Neuron (in vitro differentiated cells): ENCODE measurements at regions not wholly inside any gene's neighbourhood (a gene's known extent, or its start where the extent isn't known, plus 50 kb on each side); places are given as distances from the start of the nearest gene placed in this dataset.

Source experiments
- H2AFZ ChIP-seq: one replicate; pipeline ENCODE4 v1.6.1; 2013; ENCODE audit warnings: low read depth, mild to moderate bottlenecking, inconsistent platforms, low read length, moderate library complexity
- H3K27me3 ChIP-seq: one replicate; pipeline ENCODE4 v1.6.1; 2013; ENCODE audit warnings: low read length; ENCODE audit not compliant: insufficient read depth
- H3K36me3 ChIP-seq: one replicate; pipeline ENCODE4 v1.6.1; 2013; ENCODE audit warnings: low read length; ENCODE audit not compliant: insufficient read depth
- H3K4me1 ChIP-seq: one replicate; pipeline ENCODE4 v1.6.1; 2013; ENCODE audit warnings: low read length; ENCODE audit not compliant: insufficient read depth
- H3K4me3 ChIP-seq: 2 replicates; pipeline ENCODE4 v1.5.1; 2013; ENCODE audit warnings: mild to moderate bottlenecking, low read length, moderate library complexity
- H3K9me3 ChIP-seq: one replicate; pipeline ENCODE4 v1.6.1; 2013; ENCODE audit warnings: low read length

DNA sequence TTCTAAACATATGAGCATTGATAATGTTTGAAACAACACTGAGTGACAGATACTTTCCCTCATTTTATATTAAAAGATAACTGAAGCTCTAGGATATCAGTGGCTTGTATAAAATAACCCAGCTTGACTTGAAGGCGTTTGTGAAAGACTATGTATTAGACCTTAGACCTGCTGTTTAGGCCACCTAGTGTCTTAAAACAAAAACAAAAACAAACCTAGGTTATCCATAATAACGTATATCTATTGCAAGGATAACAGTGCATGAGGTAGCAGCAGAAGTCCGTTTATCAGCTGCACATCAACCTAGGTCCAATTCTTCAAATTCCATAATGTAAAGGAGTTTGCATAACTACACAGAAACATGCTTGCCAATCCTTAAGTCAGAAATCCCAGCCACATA lies 79.5 kb upstream of the MAP2 start:
- Histone ChIP-seq H3K36me3 (no peaks in the 10 kb centered on the region), H3K9me3 (peaks cover 2% of the 10 kb centered on the region), H3K4me3 (no peak overlapping the region), H2AFZ (no peak overlapping the region), H3K27me3 (no peaks in the 10 kb centered on the region), H3K4me1 (peaks cover 10% of the 10 kb centered on the region)

DNA sequence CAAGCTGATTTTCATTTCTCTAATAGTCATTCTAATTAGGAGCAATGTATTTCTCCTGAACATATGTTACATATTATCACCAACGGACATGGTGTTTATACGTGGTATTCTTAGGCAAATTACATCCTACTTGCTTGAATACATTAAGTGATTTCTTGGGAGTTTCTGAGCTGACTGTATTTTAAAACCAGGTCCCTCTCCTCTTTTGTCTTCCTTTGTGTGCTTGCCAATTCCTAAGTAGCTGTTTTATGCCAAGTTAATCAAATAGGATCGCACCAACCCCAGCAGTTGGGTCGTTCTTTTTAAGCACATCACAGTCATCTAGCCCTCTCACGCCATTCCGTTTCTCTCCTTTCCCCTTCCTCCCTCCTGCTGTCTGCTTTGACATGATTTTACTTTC lies 75.4 kb upstream of the MAP2 start:
- Histone ChIP-seq H3K36me3 (no peaks in the 10 kb centered on the region), H3K4me1 (peaks cover 10% of the 10 kb centered on the region), H3K9me3 (no peaks in the 10 kb centered on the region), H2AFZ (peak overlapping the region; percentile 1), H3K4me3 (no peak overlapping the region), H3K27me3 (no peaks in the 10 kb centered on the region)

DNA sequence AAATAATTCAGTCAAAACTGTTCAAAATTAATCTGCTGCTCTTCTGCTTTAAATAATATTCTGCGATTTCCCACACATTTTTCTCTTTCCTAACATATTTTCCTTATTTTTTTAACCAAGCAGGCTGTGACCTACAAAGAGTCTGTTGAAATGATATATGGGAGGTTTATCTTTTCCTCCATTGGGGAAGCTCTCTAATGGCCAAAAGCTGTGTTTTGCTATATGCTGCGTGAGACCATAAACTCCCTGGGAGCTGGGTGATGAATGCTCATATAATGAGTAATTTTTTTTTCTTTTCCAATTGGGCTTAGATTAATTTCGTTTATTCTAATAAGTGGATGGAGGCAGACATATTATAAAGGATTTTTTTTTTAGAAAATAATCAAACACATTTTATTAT lies 72.2 kb upstream of the MAP2 start:
- H3K4me1 ChIP-seq = peaks cover 10% of the 10 kb centered on the region
- no peaks in the 10 kb centered on the region for H3K9me3 ChIP-seq
- H3K36me3 ChIP-seq = no peaks in the 10 kb centered on the region
- no peak overlapping the region for H2AFZ ChIP-seq
- H3K4me3 ChIP-seq = no peak overlapping the region
- no peaks in the 10 kb centered on the region for H3K27me3 ChIP-seq

DNA sequence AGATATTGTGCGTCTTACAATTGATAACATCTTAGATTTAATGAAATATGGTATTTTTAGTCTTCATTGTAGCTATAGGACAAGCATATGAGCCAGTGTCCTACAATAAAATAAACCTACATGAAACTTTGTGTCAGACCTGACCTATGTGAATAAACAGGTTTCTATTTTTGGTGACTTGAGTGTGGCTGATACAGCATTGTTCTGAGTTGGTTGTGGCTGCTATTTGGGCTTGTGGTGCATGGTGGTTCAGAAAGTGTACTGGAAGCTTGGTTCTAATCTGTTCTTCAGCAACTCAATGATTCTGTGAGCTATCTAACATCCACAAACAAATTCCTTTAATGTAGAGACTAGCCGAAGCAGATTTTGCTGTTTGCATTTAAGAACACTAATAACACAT lies 64.9 kb upstream of the MAP2 start:
- H3K4me1 ChIP-seq = no peaks in the 10 kb centered on the region
- H2AFZ ChIP-seq = no peak overlapping the region
- H3K27me3 ChIP-seq = no peaks in the 10 kb centered on the region
- no peaks in the 10 kb centered on the region for H3K36me3 ChIP-seq
- no peak overlapping the region for H3K4me3 ChIP-seq
- H3K9me3 ChIP-seq = no peaks in the 10 kb centered on the region

DNA sequence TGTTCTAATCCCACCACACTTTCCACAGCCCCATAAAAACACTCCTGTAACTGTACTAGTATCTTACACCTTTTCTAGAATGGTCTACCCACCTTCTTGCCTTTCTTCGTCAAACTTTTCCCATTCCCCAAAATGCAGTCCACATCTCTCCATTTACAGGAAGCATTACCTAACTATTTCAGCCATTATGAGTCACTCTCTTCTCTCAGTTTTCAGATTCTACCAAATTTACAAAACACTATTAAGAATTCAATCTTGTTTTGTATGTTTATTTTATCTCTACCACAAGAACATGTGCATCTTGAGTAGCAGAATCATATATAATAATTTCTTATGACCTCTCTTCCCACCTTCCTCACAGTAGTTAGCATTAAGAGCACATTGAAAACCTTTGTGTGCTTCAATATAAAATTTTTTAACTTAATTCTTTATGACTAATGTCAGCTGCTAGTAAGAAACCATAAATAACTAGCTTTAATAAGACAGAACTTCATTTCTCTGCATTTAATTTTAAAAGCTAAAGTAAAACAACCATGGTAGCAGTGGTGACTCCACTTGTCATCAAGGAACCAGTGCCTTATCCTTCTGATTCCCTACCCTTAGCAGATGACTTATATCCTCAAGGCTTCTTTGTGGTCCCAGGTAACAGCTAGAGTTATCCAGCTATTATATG lies 56.6 kb upstream of the MAP2 start:
- H3K27me3 ChIP-seq = no peaks in the 10 kb centered on the region
- no peak overlapping the region for H3K4me3 ChIP-seq
- no peak overlapping the region for H2AFZ ChIP-seq
- H3K4me1 ChIP-seq = peaks cover 6% of the 10 kb centered on the region
- H3K36me3 ChIP-seq = no peaks in the 10 kb centered on the region
- no peaks in the 10 kb centered on the region for H3K9me3 ChIP-seq

DNA sequence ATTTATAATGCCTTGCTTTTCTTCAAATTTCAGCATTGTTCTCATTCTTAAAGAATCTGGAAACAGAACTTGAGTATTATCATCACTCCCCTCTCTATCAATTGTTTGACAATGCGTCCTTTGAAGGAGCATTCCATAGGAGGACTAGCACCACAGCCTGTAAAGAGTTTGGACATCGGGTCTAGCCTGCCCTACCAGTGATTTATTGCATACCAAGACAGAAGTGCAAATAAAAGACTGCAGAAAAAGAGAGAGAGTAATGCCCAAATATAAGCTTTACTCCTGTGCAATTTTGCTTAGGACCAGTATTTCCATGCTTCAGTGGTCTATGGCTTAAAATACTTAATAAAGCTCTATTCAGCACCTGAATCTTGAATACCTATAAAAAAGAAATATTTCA lies 55.4 kb upstream of the MAP2 start:
- Histone ChIP-seq H2AFZ (no peak overlapping the region), H3K4me1 (peaks cover 6% of the 10 kb centered on the region), H3K9me3 (no peaks in the 10 kb centered on the region), H3K36me3 (no peaks in the 10 kb centered on the region), H3K4me3 (no peak overlapping the region), H3K27me3 (no peaks in the 10 kb centered on the region)

DNA sequence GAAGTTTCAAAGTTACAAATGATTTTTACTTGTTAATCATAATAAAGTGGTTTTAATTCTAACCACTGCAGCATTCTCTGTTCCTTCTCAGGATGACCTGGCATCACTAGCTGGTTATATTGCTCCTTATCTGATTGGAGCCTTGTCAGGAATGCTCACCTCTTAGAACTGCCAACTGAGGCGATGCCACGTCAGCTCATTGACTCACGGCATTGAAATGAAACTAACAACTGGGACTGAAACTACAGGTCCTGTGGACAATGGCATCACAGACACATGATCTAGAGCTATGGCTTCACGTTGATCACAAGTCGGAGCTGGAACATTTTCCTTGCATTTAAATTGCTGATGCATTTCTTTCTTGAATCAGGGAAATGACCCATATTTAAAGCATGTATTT lies 54.9 kb upstream of the MAP2 start:
- Histone ChIP-seq H3K27me3 (no peaks in the 10 kb centered on the region), H2AFZ (no peak overlapping the region), H3K4me3 (no peak overlapping the region), H3K9me3 (no peaks in the 10 kb centered on the region), H3K36me3 (no peaks in the 10 kb centered on the region), H3K4me1 (peaks cover 6% of the 10 kb centered on the region)

DNA sequence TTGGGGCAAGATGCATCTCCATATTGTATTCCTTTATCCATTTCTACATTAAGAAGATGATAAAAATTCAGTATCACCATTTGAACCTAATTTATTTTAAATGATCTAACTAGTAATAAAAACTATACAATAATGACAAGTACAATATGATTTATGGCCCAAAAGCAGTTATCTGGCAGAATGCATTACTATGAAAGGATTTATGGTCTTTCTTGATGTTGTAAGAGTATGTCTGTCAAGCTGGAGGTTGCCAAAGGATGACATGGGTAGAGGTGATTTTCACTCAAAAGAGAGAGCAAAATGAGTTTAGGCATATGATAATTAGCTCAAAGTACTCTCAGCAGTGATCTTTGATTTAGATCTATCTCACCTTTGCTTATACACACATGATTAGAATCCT lies 54.2 kb upstream of the MAP2 start:
- Histone ChIP-seq H3K9me3 (peaks cover under 1% of the 10 kb centered on the region), H2AFZ (no peak overlapping the region), H3K27me3 (no peaks in the 10 kb centered on the region), H3K4me3 (no peak overlapping the region), H3K36me3 (no peaks in the 10 kb centered on the region), H3K4me1 (peaks cover 6% of the 10 kb centered on the region)

DNA sequence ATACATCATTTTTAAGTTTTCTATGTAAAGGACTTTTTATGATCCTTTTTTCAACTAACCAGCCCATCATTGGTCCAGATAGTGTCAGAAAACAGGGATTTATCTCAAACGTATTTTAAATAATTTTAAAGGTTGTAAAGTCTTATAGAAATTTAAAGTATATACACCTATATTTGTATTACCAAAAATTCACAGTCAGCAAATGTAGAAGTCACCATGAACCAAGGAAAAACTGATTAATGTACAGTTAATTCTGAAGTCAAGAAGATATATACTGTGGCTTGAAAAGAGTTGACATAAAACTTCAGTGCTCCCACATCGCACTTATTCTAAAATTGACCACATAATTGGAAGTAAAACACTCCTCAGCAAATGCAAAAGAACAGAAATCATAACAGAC lies 52.4 kb upstream of the MAP2 start:
- no peak overlapping the region for H2AFZ ChIP-seq
- no peaks in the 10 kb centered on the region for H3K27me3 ChIP-seq
- H3K9me3 ChIP-seq = peaks cover 2% of the 10 kb centered on the region
- H3K4me3 ChIP-seq = no peak overlapping the region
- peaks cover 6% of the 10 kb centered on the region for H3K4me1 ChIP-seq
- H3K36me3 ChIP-seq = no peaks in the 10 kb centered on the region
